ENCODE measurements at regions not wholly inside any gene's neighbourhood (a gene's known extent, or its start where the extent isn't known, plus 50 kb on each side); places are given as distances from the start of the nearest gene placed in this dataset.

DNA sequence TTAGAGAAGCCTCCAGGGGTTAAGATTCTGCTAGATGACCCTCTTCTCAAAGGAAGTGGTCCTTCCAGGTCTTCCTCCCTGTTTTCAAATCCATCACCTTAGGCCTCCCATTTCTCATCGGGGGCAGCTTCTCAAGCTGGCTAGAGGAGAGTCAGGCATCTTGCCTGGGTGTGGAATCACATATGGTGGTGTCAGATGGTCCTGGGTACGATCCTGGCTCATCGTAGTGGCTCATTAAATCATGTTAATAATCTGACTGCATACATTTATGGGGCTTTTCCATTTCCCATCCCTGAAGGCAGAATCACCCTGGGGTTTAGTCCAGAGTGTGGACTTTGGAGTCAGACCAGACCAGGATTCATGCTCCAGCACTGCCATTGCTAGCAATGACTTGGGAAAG, 132.6 kb downstream of the RPS24 start:
- TF ChIP-seq CTCF (IDR thresholded peaks at IDR 0.05), result no peak
- no peak overlapping the region for H3K4me3 Mint-ChIP-seq (ENCODE audit: unreplicated experiment)
- H3K4me1 Mint-ChIP-seq (ENCODE audit: unreplicated experiment), result no peaks in the 10 kb centered on the region
- H3K27me3 Mint-ChIP-seq (ENCODE audit: unreplicated experiment), result peaks cover 75% of the 10 kb centered on the region
- peaks cover 10% of the 10 kb centered on the region for H3K9me3 Mint-ChIP-seq (ENCODE audit: unreplicated experiment)
- H3K27ac Mint-ChIP-seq (ENCODE audit: unreplicated experiment), result no peak overlapping the region
- DNase-seq (ENCODE audit: extremely low spot score, unreplicated experiment), result no peak
- no peaks in the 10 kb centered on the region for H3K36me3 Mint-ChIP-seq (ENCODE audit: unreplicated experiment)

DNA sequence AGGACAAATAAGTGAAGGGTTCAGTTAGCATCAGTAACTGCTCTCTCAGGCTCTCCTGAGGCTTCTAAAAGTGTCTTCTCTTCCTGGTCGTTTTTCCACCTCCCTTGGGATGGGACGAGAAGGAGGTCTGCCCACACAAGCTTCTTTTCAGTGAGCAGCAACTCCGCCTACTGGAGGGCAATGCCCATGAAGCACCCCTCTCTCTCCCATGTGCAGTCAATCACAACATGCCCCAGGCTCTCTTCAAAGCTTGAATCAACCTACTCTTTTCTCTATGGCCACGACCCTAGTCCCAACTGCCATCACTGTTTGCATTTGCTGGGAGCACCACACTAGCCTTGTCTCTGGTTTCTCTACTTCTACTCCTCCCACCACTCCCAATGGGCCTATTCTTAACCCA, 135.6 kb downstream of the RPS24 start:
- H3K4me3 Mint-ChIP-seq (ENCODE audit: unreplicated experiment), result no peak overlapping the region
- H3K27me3 Mint-ChIP-seq (ENCODE audit: unreplicated experiment), result peaks cover 76% of the 10 kb centered on the region
- no peak overlapping the region for H3K27ac Mint-ChIP-seq (ENCODE audit: unreplicated experiment)
- DNase-seq (ENCODE audit: extremely low spot score, unreplicated experiment), result no peak
- H3K4me1 Mint-ChIP-seq (ENCODE audit: unreplicated experiment), result no peaks in the 10 kb centered on the region
- TF ChIP-seq CTCF (IDR thresholded peaks at IDR 0.05), result no peak
- no peaks in the 10 kb centered on the region for H3K36me3 Mint-ChIP-seq (ENCODE audit: unreplicated experiment)
- no peaks in the 10 kb centered on the region for H3K9me3 Mint-ChIP-seq (ENCODE audit: unreplicated experiment)

- DNase-seq (ENCODE audit: extremely low spot score, unreplicated experiment), result no peak
- Mint-ChIP-seq H3K4me3 (ENCODE audit: unreplicated experiment) (no peak overlapping the region), H3K4me1 (ENCODE audit: unreplicated experiment) (no peaks in the 10 kb centered on the region), H3K36me3 (ENCODE audit: unreplicated experiment) (no peaks in the 10 kb centered on the region), H3K27ac (ENCODE audit: unreplicated experiment) (no peak overlapping the region), H3K27me3 (ENCODE audit: unreplicated experiment) (peaks cover 77% of the 10 kb centered on the region), H3K9me3 (ENCODE audit: unreplicated experiment) (no peaks in the 10 kb centered on the region)
- no peak for TF ChIP-seq CTCF (IDR thresholded peaks at IDR 0.05)
These were observed 136.4 kb downstream of the RPS24 start for GRCh38 chr10:78170026-78170475.

- H3K9me3 Mint-ChIP-seq (ENCODE audit: unreplicated experiment), result no peaks in the 10 kb centered on the region
- peaks cover 82% of the 10 kb centered on the region for H3K27me3 Mint-ChIP-seq (ENCODE audit: unreplicated experiment)
- H3K4me3 Mint-ChIP-seq (ENCODE audit: unreplicated experiment), result no peak overlapping the region
These were observed 138.2 kb downstream of the RPS24 start for GRCh38 chr10:78171633-78172400.

More at GRCh38 chr10:78171633-78172400, 138.2 kb downstream of the RPS24 start:
- Mint-ChIP-seq H3K36me3 (ENCODE audit: unreplicated experiment) (no peaks in the 10 kb centered on the region), H3K27ac (ENCODE audit: unreplicated experiment) (no peak overlapping the region), H3K4me1 (ENCODE audit: unreplicated experiment) (no peaks in the 10 kb centered on the region)
- no peak for DNase-seq (ENCODE audit: extremely low spot score, unreplicated experiment)
- TF ChIP-seq CTCF (IDR thresholded peaks at IDR 0.05), result no peak
